ENCODE measurements at regions not wholly inside any gene's neighbourhood (a gene's known extent, or its start where the extent isn't known, plus 50 kb on each side); places are given as distances from the start of the nearest gene placed in this dataset.
"Not testable (repeated sequence)": the region's sequence is repeated elsewhere in the genome, so short reads cannot be mapped to it uniquely, and the experiment has no call there.

DNA sequence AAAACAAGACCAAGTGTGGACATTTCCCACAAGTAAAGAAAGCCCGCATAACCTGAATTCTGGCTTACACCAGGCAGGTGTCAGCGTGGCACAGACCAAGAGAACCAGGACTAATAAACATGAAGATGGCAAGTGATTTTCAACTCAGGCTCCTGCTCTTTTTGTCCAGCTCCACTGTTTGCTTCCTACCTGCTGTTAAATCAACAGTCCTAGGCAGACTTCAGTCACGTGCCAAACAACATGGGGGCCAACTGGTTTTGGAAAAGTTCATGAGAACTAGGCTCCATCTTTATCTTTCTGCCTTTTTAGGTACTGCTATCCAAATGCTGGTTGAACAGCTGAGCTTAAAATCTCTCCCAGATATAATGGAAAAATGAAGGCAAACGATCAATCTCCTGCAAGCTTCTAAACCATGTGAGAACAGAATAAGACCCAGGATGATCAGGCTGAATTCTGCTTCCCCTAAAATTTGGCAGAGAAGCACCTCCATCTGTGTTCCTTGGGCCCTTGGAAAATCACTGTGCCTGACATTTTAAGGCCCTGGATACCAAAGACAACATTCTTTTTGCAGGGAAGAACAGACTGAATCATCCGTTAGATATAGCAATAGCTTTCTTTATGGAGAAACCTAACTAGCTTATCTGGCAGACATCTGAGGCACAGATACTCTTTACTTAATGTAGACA is 215.6 kb upstream of the USP15 start:
- TF ChIP-seq, protein P1, sequence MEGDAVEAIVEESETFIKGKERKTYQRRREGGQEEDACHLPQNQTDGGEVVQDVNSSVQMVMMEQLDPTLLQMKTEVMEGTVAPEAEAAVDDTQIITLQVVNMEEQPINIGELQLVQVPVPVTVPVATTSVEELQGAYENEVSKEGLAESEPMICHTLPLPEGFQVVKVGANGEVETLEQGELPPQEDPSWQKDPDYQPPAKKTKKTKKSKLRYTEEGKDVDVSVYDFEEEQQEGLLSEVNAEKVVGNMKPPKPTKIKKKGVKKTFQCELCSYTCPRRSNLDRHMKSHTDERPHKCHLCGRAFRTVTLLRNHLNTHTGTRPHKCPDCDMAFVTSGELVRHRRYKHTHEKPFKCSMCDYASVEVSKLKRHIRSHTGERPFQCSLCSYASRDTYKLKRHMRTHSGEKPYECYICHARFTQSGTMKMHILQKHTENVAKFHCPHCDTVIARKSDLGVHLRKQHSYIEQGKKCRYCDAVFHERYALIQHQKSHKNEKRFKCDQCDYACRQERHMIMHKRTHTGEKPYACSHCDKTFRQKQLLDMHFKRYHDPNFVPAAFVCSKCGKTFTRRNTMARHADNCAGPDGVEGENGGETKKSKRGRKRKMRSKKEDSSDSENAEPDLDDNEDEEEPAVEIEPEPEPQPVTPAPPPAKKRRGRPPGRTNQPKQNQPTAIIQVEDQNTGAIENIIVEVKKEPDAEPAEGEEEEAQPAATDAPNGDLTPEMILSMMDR (IDR thresholded peaks at IDR 0.05), result no peak
- TF ChIP-seq POLR2A (IDR thresholded peaks at IDR 0.05), result no peak
- no peak for ATAC-seq
- no peaks in the 10 kb centered on the region for H3K27me3 ChIP-seq
- H3K4me1 ChIP-seq, result no peaks in the 10 kb centered on the region
- no peaks in the 10 kb centered on the region for H3K36me3 ChIP-seq
- intact Hi-C loops (cut with DNase I), result no loop called here
- H3K4me3 ChIP-seq, result no peak overlapping the region
- no peak overlapping the region for H3K27ac ChIP-seq
- no peak for DNase-seq
- WGBS (ENCODE audit: insufficient coverage, low coverage, low lambda C conversion rate, missing lambda C conversion rate), result 68% methylated on average over 5 of the region's 5 CpGs
- H3K9me3 ChIP-seq, result no peaks in the 10 kb centered on the region

DNA sequence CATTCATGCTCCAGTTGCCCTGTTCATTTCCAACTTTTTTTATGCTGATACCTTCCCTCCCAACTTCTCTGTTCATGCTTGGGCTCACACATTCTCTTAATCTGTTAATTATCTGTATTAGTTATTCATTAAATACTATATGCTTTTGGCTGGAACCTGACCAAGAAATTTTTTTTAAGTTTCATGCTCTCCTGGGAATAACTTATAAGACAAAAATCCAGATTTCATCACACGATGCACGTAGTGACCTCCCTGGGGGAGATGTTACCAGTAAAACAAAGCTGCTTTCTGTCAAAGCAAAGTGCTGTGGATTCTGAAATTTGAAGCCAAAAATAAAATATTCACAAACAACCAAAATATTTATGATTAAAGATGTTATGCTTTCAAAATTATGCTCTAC is 215.0 kb upstream of the USP15 start:
- intact Hi-C loops (cut with DNase I), result no loop called here
- no peaks in the 10 kb centered on the region for H3K4me1 ChIP-seq
- no peak overlapping the region for H3K27ac ChIP-seq
- H3K4me3 ChIP-seq, result no peak overlapping the region
- H3K9me3 ChIP-seq, result no peaks in the 10 kb centered on the region
- H3K36me3 ChIP-seq, result no peaks in the 10 kb centered on the region
- TF ChIP-seq, protein P1 (IDR thresholded peaks at IDR 0.05), result no peak
- TF ChIP-seq POLR2A (IDR thresholded peaks at IDR 0.05), result no peak
- 82% methylated on average over 2 of the region's 2 CpGs for WGBS (ENCODE audit: insufficient coverage, low coverage, low lambda C conversion rate, missing lambda C conversion rate)
- no peaks in the 10 kb centered on the region for H3K27me3 ChIP-seq
- no peak for ATAC-seq
- no peak for DNase-seq

DNA sequence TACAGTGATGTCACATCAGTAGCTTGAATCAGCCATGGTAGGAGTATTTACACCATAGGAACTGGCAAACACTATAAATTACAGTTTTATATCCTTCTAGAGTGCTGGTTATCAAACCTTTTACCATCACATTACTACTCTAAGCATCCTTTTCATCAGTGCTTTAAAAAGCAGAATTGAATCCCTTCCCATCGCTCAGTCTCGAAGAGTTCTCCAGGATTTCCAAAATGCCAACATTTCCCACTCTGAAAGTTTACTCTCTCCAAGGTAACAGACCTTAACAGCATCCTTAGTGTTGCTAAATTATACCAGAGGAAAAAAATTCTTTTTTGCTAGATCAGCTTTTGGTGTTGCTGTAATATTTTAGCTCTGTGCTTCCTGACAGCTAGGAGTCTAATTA is 209.4 kb upstream of the USP15 start:
- ATAC-seq (no peak), DNase-seq (no peak)
- Histone ChIP-seq H3K36me3 (no peaks in the 10 kb centered on the region), H3K27ac (no peak overlapping the region), H3K9me3 (no peaks in the 10 kb centered on the region), H3K4me3 (no peak overlapping the region), H3K4me1 (no peaks in the 10 kb centered on the region), H3K27me3 (no peaks in the 10 kb centered on the region)
- intact Hi-C loops (cut with DNase I), result no loop called here
- 77% methylated on average over 2 of the region's 2 CpGs for WGBS (ENCODE audit: insufficient coverage, low coverage, low lambda C conversion rate, missing lambda C conversion rate)
- TF ChIP-seq POLR2A (IDR thresholded peaks at IDR 0.05), result no peak
- TF ChIP-seq, protein P1 (IDR thresholded peaks at IDR 0.05), result no peak

DNA sequence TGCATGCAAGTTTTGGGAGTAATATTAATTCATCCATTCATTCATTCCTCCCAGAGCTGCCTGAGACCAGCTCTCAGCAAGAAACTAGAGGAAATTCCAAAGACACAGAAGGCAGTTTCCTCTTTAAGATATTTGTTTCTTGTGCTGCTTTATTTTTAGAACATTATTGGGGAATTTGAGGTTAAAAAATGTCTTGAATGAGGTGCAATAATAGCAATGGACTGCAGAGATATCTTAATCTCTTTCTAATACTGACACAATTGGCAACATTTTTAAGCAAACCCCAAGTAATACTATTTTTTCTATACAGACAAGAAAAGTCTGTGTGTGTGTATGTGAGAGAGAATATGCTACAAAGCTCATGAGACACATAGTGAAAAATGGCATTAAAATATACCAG is 190.2 kb upstream of the USP15 start:
- ATAC-seq, result no peak
- Histone ChIP-seq H3K4me3 (no peak overlapping the region), H3K36me3 (no peaks in the 10 kb centered on the region), H3K4me1 (no peaks in the 10 kb centered on the region), H3K9me3 (no peaks in the 10 kb centered on the region), H3K27ac (no peak overlapping the region), H3K27me3 (no peaks in the 10 kb centered on the region)
- DNase-seq, result no peak
- TF ChIP-seq, protein P1 (IDR thresholded peaks at IDR 0.05), result no peak
- no peak for TF ChIP-seq POLR2A (IDR thresholded peaks at IDR 0.05)
- intact Hi-C loops (cut with DNase I), result no loop called here

DNA sequence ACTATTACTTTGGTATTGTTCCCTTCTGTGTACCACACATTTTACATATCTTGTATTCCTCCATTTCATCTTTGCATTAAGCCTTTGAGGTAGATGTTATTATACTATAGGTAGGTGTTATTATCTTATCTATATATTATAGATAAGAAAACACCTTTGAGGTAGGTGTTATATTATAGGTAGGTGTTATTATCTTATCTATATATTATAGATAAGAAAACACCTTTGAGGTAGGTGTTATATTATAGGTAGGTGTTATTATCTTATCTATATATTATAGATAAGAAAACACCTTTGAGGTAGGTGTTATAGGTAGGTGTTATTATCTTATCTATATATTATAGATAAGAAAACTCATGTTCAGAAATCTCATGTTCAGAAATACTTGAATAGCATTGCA is 187.0 kb upstream of the USP15 start:
- DNase-seq; H3K9me3 ChIP-seq; ATAC-seq; H3K36me3 ChIP-seq; H3K27me3 ChIP-seq; intact Hi-C loops (cut with DNase I); H3K4me3 ChIP-seq; H3K27ac ChIP-seq; H3K4me1 ChIP-seq: not testable (repeated sequence)

Data from right lobe of liver (tissue), 6 donors.